GM12878 (cell line): ENCODE measurements at regions not wholly inside any gene's neighbourhood (a gene's known extent, or its start where the extent isn't known, plus 50 kb on each side); places are given as distances from the start of the nearest gene placed in this dataset.

ENCODE experiments used
- ATAC-seq: fragments of 200-7000 bp; cut with Tn5 transposase; 3 replicates; pipeline ENCODE4 v1.9.1; 2020; ENCODE audit warnings: mild to moderate bottlenecking, moderate library complexity
- BruUV-seq: library from RNA; stranded (reverse); fragments of 400-500 nt; replicated peaks from 2 replicates; lab custom pipeline; 2021; lab: Mats Ljungman, UMichigan
- CTCF ChIA-PET: fragments of 300-600 bp; sonication (Branson Sonifier 250); formaldehyde crosslinking; extraction: SDS; loops from one replicate; lab custom pipeline; 2021; ENCODE audit warnings: inconsistent platforms; lab: Yijun Ruan, JAX
- POLR2A ChIA-PET: fragments of 350-600 bp; formaldehyde crosslinking; extraction: SDS; loops from one replicate; lab custom pipeline; 2021; ENCODE audit warnings: inconsistent platforms; lab: Charles Lee
- RAD21 ChIA-PET: fragments of 300-600 bp; sonication (Branson Sonifier 250); formaldehyde crosslinking; loops from one replicate; lab custom pipeline; 2023; ENCODE audit warnings: antibody characterized with exemption; ENCODE audit not compliant: unreplicated experiment; lab: Charles Lee
- SMC1A ChIA-PET: fragments of 300-600 bp; sonication (Branson Sonifier 250); formaldehyde crosslinking; loops from one replicate; lab custom pipeline; 2023; ENCODE audit not compliant: unreplicated experiment, uncharacterized antibody; lab: Charles Lee
- DNase-seq: peaks from one replicate; pipeline ENCODE4 v3.0.0-alpha.2; 2011; ENCODE audit warnings: low read depth, low spot score
- FAIRE-seq: peaks from 3 replicates; lab custom pipeline; 2011; peaks lifted over from hg19 to GRCh38; lab: Jason Lieb, UNC
- H2AFZ ChIP-seq: 2 replicates; pipeline ENCODE4 v1.6.0; 2011; ENCODE audit warnings: low read depth, low read length, control low read depth; ENCODE audit not compliant: control insufficient read depth
- H3K27ac ChIP-seq: 2 replicates; pipeline ENCODE4 v1.5.1; 2011; ENCODE audit warnings: control low read depth; ENCODE audit not compliant: control insufficient read depth, insufficient read depth
- H3K27me3 ChIP-seq, 2 experiments: replicated peaks in 1 of 2; 2 replicates each; pipeline versions ENCODE4 v1.6.0 to v1.6.1; 2011; ENCODE audit warnings: low read length in 1 of 2; ENCODE audit not compliant: control insufficient read depth in 2 of 2, insufficient read depth in 2 of 2
- H3K36me3 ChIP-seq, 2 experiments: 2 replicates each; pipeline ENCODE4 v1.5.1; 2011; ENCODE audit warnings: low read length in 1 of 2; ENCODE audit not compliant: control insufficient read depth in 2 of 2, insufficient read depth in 2 of 2
- H3K4me1 ChIP-seq: 2 replicates; pipeline ENCODE4 v1.6.1; 2011; ENCODE audit warnings: mild to moderate bottlenecking, low read length, moderate library complexity, mixed read lengths; ENCODE audit not compliant: control insufficient read depth, insufficient read depth
- H3K4me2 ChIP-seq: 2 replicates; pipeline ENCODE4 v1.6.0; 2011; ENCODE audit warnings: control low read depth; ENCODE audit not compliant: control insufficient read depth, insufficient read depth
- H3K4me3 ChIP-seq: fragments of 200-600 bp; sonication (generic); 2 replicates; pipeline ENCODE4 v1.5.1; 2016
- H3K79me2 ChIP-seq: 2 replicates; pipeline ENCODE4 v1.6.0; 2011; ENCODE audit warnings: low read length; ENCODE audit not compliant: control insufficient read depth, insufficient read depth
- H3K9ac ChIP-seq: 2 replicates; pipeline ENCODE4 v1.8.0; 2011; ENCODE audit warnings: low read length, control low read depth, mixed read lengths; ENCODE audit not compliant: control insufficient read depth, insufficient read depth
- H3K9me3 ChIP-seq: replicated peaks from 3 replicates; pipeline ENCODE4 v1.5.1; 2011; ENCODE audit warnings: mild to moderate bottlenecking, low read length; ENCODE audit not compliant: control insufficient read depth, insufficient read depth
- H4K20me1 ChIP-seq: 2 replicates; pipeline ENCODE4 v1.6.0; 2011; ENCODE audit not compliant: control insufficient read depth, insufficient read depth
- CREB1 ChIP-seq: IDR thresholded peaks from 2 replicates; pipeline ENCODE4 v1.6.1; 2012; ENCODE audit warnings: low read depth, mild to moderate bottlenecking, inconsistent platforms
- CREM ChIP-seq: IDR thresholded peaks from 2 replicates; pipeline ENCODE4 v1.6.1; 2014; ENCODE audit warnings: antibody characterized with exemption, low read depth
- GABPA ChIP-seq: IDR thresholded peaks from 2 replicates; pipeline ENCODE4 v1.6.1; 2014; ENCODE audit warnings: antibody characterized with exemption, low read depth, mild to moderate bottlenecking, inconsistent platforms
- KLF5 ChIP-seq: fragments of 450-650 bp; IDR thresholded peaks from 2 replicates; pipeline ENCODE4 v1.6.1; 2014; ENCODE audit warnings: mild to moderate bottlenecking; ENCODE audit not compliant: partially characterized antibody
- NFXL1 ChIP-seq: fragments of 450-650 bp; IDR thresholded peaks from 2 replicates; pipeline ENCODE4 v1.6.1; 2017; ENCODE audit warnings: antibody characterized with exemption, mild to moderate bottlenecking, borderline replicate concordance
- POLR2AphosphoS5 ChIP-seq: IDR thresholded peaks from 2 replicates; pipeline ENCODE4 v1.6.1; 2011; ENCODE audit warnings: mild to moderate bottlenecking, low read length, inconsistent platforms
- SPI1 ChIP-seq: IDR thresholded peaks from 2 replicates; pipeline ENCODE4 v1.6.1; 2011; ENCODE audit warnings: low read depth, mild to moderate bottlenecking, low read length, moderate library complexity, borderline replicate concordance; ENCODE audit not compliant: insufficient read depth
- SREBF1 ChIP-seq: IDR thresholded peaks from 2 replicates; pipeline ENCODE4 v1.6.1; 2012; ENCODE audit warnings: mild to moderate bottlenecking, low read length
- SRF ChIP-seq, 2 experiments: IDR thresholded peaks; 2 replicates each; pipeline ENCODE4 v1.6.1; 2011; ENCODE audit warnings: low read depth in 2 of 2, low read length in 2 of 2, mild to moderate bottlenecking in 1 of 2, moderate library complexity in 1 of 2
- TBL1XR1 ChIP-seq: IDR thresholded peaks from 2 replicates; pipeline ENCODE4 v1.6.1; 2012; ENCODE audit warnings: low read depth, low read length, improper control_type of control experiment
- TCF7 ChIP-seq: IDR thresholded peaks from 2 replicates; pipeline ENCODE4 v1.6.1; 2014; ENCODE audit warnings: antibody characterized with exemption, borderline replicate concordance
- ZNF24 ChIP-seq: fragments of 450-650 bp; IDR thresholded peaks from 2 replicates; pipeline ENCODE4 v1.6.1; 2017; ENCODE audit warnings: antibody characterized with exemption, mild to moderate bottlenecking
- ZSCAN29 ChIP-seq: fragments of 450-650 bp; IDR thresholded peaks from 2 replicates; pipeline ENCODE4 v1.6.1; 2017; ENCODE audit warnings: mild to moderate bottlenecking, moderate library complexity
- WGBS: methylation state at CpG from one replicate; pipeline ENCODE4 v1.1.6; 2016; ENCODE audit warnings: low lambda C conversion rate; ENCODE audit not compliant: insufficient replicate concordance, insufficient coverage; ENCODE audit errors: missing lambda C conversion rate; 5-methylcytosine and 5-hydroxymethylcytosine counted together
- in situ Hi-C: fragments of 300-500 bp; cut with MboI; formaldehyde crosslinking; loops from 9 replicates; pipeline ENCODE4 v1.14.3; 2018; ENCODE audit warnings: mixed read lengths
- intact Hi-C: fragments of 100-400 bp; cut with micrococcal nuclease; formaldehyde crosslinking; loops from one replicate; pipeline ENCODE4 v1.14.2; 2022; ENCODE audit not compliant: unreplicated experiment
- TF ChIP-seq, protein P1 (sequence below): IDR thresholded peaks from 2 replicates; pipeline ENCODE4 v1.6.1; 2011; ENCODE audit warnings: borderline replicate concordance, low read depth, mild to moderate bottlenecking, moderate library complexity, low read length; ENCODE audit not compliant: insufficient read depth, poor library complexity, severe bottlenecking
- TF ChIP-seq, protein P2 (sequence below): fragments of 450-650 bp; IDR thresholded peaks from 2 replicates; pipeline ENCODE4 v1.6.1; 2018; ENCODE audit warnings: mild to moderate bottlenecking, low read depth, moderate library complexity; ENCODE audit not compliant: partially characterized antibody
- TF ChIP-seq, protein P3 (sequence below): IDR thresholded peaks from 2 replicates; pipeline ENCODE4 v1.6.1; 2011; ENCODE audit warnings: mild to moderate bottlenecking, low read depth, low read length, moderate library complexity; ENCODE audit not compliant: insufficient replicate concordance
- TF ChIP-seq, protein P4 (sequence below): fragments of 450-650 bp; IDR thresholded peaks from 2 replicates; pipeline ENCODE4 v1.6.1; 2017; ENCODE audit warnings: low read depth, mild to moderate bottlenecking, moderate library complexity

DNA sequence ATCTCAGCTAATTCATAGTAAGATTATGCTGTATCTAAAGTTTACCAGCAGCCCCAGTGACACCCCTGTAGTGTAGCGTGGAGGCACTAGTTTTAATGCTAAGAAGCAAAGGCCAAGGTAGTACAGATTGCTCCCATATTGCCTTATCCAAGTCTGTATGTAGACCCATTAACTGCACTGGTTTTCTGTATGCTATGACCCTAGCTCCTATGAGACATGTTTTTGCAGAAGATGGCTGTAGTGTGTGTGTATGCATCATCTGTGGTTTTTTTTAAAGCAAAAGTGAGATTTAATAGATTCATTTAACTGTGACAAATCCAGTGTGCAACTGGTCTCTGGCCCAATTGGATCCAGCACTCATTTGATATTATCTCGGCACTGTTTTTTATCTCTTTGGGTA is 86.5 kb downstream of the HAUS1 start:
- 97% methylated on average over 2 of the region's 2 CpGs for WGBS
- ChIA-PET RAD21 (no interaction called here), POLR2A (interaction anchor here (0.5 kb wide), 1 partner anchor 85 kb away, joined by 4 read pairs; no protein-coding TSS in a partner anchor), CTCF (interaction anchor here (0.7 to 2.6 kb wide), 4 partner anchors 10 to 239 kb away, joined by 3 to 11 read pairs (median 4); a partner anchor contains a TSS), SMC1A (interaction anchor here (0.9 to 1.6 kb wide), 2 partner anchors 14 to 17 kb away, joined by 4 to 5 read pairs; a partner anchor contains a TSS)
- no peak for DNase-seq
- peaks cover 53% of the 10 kb centered on the region for H3K79me2 ChIP-seq
- BruUV-seq, result no TSS peak
- H3K36me3 ChIP-seq, result no peaks in the 10 kb centered on the region
- in situ Hi-C loops, result no loop called here
- H3K9me3 ChIP-seq, result no peaks in the 10 kb centered on the region
- ATAC-seq, result peak; percentile 33; the same call in 2 of the 3 replicates
- no peaks in the 10 kb centered on the region for H4K20me1 ChIP-seq
- H3K4me1 ChIP-seq, result peaks cover 14% of the 10 kb centered on the region
- no peaks in the 10 kb centered on the region for H3K27me3 ChIP-seq
- no peak overlapping the region for H2AFZ ChIP-seq
- H3K4me2 ChIP-seq, result no peak overlapping the region
- intact Hi-C loops, result no loop called here
- H3K9ac ChIP-seq, result no peak overlapping the region
- no peak overlapping the region for H3K27ac ChIP-seq
- no peak for FAIRE-seq
- H3K4me3 ChIP-seq, result no peak overlapping the region
- no peak for TF ChIP-seq SREBF1
- TF ChIP-seq, protein P1, sequence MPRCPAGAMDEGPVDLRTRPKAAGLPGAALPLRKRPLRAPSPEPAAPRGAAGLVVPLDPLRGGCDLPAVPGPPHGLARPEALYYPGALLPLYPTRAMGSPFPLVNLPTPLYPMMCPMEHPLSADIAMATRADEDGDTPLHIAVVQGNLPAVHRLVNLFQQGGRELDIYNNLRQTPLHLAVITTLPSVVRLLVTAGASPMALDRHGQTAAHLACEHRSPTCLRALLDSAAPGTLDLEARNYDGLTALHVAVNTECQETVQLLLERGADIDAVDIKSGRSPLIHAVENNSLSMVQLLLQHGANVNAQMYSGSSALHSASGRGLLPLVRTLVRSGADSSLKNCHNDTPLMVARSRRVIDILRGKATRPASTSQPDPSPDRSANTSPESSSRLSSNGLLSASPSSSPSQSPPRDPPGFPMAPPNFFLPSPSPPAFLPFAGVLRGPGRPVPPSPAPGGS, result no peak
- TF ChIP-seq, protein P2, sequence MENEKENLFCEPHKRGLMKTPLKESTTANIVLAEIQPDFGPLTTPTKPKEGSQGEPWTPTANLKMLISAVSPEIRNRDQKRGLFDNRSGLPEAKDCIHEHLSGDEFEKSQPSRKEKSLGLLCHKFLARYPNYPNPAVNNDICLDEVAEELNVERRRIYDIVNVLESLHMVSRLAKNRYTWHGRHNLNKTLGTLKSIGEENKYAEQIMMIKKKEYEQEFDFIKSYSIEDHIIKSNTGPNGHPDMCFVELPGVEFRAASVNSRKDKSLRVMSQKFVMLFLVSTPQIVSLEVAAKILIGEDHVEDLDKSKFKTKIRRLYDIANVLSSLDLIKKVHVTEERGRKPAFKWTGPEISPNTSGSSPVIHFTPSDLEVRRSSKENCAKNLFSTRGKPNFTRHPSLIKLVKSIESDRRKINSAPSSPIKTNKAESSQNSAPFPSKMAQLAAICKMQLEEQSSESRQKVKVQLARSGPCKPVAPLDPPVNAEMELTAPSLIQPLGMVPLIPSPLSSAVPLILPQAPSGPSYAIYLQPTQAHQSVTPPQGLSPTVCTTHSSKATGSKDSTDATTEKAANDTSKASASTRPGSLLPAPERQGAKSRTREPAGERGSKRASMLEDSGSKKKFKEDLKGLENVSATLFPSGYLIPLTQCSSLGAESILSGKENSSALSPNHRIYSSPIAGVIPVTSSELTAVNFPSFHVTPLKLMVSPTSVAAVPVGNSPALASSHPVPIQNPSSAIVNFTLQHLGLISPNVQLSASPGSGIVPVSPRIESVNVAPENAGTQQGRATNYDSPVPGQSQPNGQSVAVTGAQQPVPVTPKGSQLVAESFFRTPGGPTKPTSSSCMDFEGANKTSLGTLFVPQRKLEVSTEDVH, result no peak
- TF ChIP-seq, protein P3, sequence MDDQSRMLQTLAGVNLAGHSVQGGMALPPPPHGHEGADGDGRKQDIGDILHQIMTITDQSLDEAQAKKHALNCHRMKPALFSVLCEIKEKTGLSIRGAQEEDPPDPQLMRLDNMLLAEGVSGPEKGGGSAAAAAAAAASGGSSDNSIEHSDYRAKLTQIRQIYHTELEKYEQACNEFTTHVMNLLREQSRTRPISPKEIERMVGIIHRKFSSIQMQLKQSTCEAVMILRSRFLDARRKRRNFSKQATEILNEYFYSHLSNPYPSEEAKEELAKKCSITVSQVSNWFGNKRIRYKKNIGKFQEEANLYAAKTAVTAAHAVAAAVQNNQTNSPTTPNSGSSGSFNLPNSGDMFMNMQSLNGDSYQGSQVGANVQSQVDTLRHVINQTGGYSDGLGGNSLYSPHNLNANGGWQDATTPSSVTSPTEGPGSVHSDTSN, result no peak
- no peak for TF ChIP-seq TCF7
- TF ChIP-seq ZSCAN29, result no peak
- TF ChIP-seq NFXL1, result no peak
- TF ChIP-seq GABPA, result no peak
- no peak for TF ChIP-seq ZNF24
- no peak for TF ChIP-seq SPI1
- TF ChIP-seq TBL1XR1, result no peak
- no peak for TF ChIP-seq CREM
- TF ChIP-seq SRF (IDR thresholded peaks at IDR 0.05; ENCODE audit: low read depth in 2 of 2, low read length in 2 of 2), result no peak
- TF ChIP-seq CREB1, result no peak
- TF ChIP-seq KLF5, result no peak
- TF ChIP-seq POLR2AphosphoS5, result no peak
- TF ChIP-seq, protein P4, sequence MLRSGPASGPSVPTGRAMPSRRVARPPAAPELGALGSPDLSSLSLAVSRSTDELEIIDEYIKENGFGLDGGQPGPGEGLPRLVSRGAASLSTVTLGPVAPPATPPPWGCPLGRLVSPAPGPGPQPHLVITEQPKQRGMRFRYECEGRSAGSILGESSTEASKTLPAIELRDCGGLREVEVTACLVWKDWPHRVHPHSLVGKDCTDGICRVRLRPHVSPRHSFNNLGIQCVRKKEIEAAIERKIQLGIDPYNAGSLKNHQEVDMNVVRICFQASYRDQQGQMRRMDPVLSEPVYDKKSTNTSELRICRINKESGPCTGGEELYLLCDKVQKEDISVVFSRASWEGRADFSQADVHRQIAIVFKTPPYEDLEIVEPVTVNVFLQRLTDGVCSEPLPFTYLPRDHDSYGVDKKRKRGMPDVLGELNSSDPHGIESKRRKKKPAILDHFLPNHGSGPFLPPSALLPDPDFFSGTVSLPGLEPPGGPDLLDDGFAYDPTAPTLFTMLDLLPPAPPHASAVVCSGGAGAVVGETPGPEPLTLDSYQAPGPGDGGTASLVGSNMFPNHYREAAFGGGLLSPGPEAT, result no peak
